ENCODE measurements at regions not wholly inside any gene's neighbourhood (a gene's known extent, or its start where the extent isn't known, plus 50 kb on each side); places are given as distances from the start of the nearest gene placed in this dataset.

DNA sequence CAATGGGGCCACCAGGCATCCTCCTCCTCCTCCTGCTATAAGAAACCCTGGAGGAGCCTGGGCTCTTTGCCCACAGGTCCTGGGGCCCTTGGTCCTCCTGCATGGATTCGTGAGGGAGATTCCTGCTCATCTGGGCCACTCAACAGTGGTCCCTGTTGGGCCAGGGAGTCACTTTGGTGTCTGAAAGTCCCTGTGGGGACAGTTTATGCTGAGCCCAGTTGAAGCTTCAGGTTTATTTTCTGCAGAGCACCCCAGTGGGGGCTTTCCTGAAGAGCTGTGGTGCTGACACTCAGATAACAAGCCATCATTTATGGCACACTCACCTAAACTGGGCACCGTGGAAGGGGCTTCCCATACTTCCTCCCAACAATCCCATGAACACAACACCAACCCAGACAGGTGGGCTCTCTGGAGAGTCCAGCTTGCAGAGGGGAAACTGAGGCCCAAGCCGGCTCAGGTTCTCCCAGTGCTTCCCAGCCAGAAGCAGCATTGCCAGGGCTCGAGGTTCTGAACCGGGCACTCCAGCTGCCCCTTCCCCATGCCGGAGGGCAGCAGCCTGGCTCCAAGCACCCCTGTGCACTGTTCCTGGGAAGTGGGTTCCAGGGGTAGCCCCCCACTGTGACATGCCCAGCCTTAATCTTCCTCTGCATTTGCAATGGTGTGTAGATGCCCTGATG, 91.3 kb downstream of the MYEOV start:
- no peaks in the 10 kb centered on the region for H3K4me1 ChIP-seq (ENCODE audit: insufficient read depth, low read length)
- DNase-seq (peak in 1 of 14 experiments; percentile 2), ATAC-seq (ENCODE audit: poor library complexity) (no peak)
- no peaks in the 10 kb centered on the region for H3K4me1 Mint-ChIP-seq (ENCODE audit: low read depth)
- H3K36me3 Mint-ChIP-seq (ENCODE audit: low read depth) = no peaks in the 10 kb centered on the region
- H3K27me3 Mint-ChIP-seq = no peaks in the 10 kb centered on the region
- no peak for TF ChIP-seq CTCF (IDR thresholded peaks at IDR 0.05)
- peaks cover 12 to 19% of the 10 kb centered on the region in 2 experiments for H3K9me3 ChIP-seq (ENCODE audit: control insufficient read depth in 1 of 2, insufficient read depth in 1 of 2, low read length in 2 of 2)
- ChIA-PET POLR2A (interaction anchor here (0.6 kb wide), 1 partner anchor 78 kb away, joined by 3 read pairs; no protein-coding TSS in a partner anchor), CTCF (no interaction called here)
- H3K9me3 Mint-ChIP-seq = no peaks in the 10 kb centered on the region
- intact Hi-C loops (cut with DNase I, micrococcal nuclease) = no loop called here
- no peaks in the 10 kb centered on the region for H3K27me3 ChIP-seq (ENCODE audit: control insufficient read depth in 1 of 2, insufficient read depth in 2 of 2, low read length in 2 of 2)
- no peak overlapping the region for H3K27ac Mint-ChIP-seq
- no peak overlapping the region for H3K4me3 Mint-ChIP-seq
- no peak overlapping the region for H3K27ac ChIP-seq (ENCODE audit: low read depth in 1 of 2, low read length in 2 of 2)
- H3K4me3 ChIP-seq (ENCODE audit: low read length) = no peak overlapping the region
- no peaks in the 10 kb centered on the region for H3K36me3 ChIP-seq (ENCODE audit: insufficient read depth, low read length)

DNA sequence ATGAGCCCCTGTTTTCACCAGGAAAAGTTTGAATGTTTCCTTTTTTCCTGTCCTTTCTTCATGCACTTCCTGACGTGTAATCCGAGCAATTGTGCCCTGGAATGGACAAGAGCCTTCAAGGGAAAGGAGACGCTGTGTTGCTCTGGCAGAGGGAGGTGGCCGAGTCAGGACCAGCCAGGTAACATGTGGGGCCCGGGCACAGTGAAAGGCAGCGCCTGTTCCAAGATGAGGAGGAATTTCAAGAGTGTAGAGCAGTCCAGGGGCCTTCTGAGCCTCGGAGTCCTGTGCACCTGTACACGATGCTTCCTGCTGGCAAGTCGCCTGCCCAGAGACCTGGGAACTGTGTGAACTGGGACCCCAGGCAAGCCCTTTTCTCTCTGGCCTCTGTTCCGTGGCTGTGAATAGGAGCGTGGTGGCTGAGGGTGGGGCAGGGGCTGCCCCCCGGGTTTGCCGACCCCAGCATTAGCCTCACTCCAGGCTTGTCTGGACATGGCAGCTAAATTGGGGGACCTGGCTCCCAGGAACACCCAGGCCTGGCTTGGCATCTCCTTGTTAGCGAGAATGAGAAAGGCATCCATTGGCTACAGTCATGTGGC, 92.0 kb downstream of the MYEOV start:
- Mint-ChIP-seq H3K27me3 (no peaks in the 10 kb centered on the region), H3K9me3 (no peaks in the 10 kb centered on the region), H3K4me1 (ENCODE audit: low read depth) (no peaks in the 10 kb centered on the region), H3K36me3 (ENCODE audit: low read depth) (no peaks in the 10 kb centered on the region), H3K27ac (no peak overlapping the region), H3K4me3 (no peak overlapping the region)
- H3K4me1 ChIP-seq (ENCODE audit: insufficient read depth, low read length) = no peaks in the 10 kb centered on the region
- CTCF ChIA-PET = no interaction called here
- POLR2A ChIA-PET = interaction anchor here (0.6 kb wide), 1 partner anchor 78 kb away, joined by 3 read pairs; no protein-coding TSS in a partner anchor
- ATAC-seq (ENCODE audit: poor library complexity) (no peak), DNase-seq (peak in 1 of 14 experiments; percentile 3)
- TF ChIP-seq CTCF (IDR thresholded peaks at IDR 0.05) = no peak
- H3K36me3 ChIP-seq (ENCODE audit: insufficient read depth, low read length) = no peaks in the 10 kb centered on the region
- H3K27me3 ChIP-seq (ENCODE audit: control insufficient read depth in 1 of 2, insufficient read depth in 2 of 2, low read length in 2 of 2) = no peaks in the 10 kb centered on the region
- H3K9me3 ChIP-seq (ENCODE audit: control insufficient read depth in 1 of 2, insufficient read depth in 1 of 2, low read length in 2 of 2) = peaks cover 12 to 19% of the 10 kb centered on the region in 2 experiments
- intact Hi-C loops (cut with DNase I, micrococcal nuclease) = no loop called here
- no peak overlapping the region for H3K4me3 ChIP-seq (ENCODE audit: low read length)
- no peak overlapping the region for H3K27ac ChIP-seq (ENCODE audit: low read depth in 1 of 2, low read length in 2 of 2)

DNA sequence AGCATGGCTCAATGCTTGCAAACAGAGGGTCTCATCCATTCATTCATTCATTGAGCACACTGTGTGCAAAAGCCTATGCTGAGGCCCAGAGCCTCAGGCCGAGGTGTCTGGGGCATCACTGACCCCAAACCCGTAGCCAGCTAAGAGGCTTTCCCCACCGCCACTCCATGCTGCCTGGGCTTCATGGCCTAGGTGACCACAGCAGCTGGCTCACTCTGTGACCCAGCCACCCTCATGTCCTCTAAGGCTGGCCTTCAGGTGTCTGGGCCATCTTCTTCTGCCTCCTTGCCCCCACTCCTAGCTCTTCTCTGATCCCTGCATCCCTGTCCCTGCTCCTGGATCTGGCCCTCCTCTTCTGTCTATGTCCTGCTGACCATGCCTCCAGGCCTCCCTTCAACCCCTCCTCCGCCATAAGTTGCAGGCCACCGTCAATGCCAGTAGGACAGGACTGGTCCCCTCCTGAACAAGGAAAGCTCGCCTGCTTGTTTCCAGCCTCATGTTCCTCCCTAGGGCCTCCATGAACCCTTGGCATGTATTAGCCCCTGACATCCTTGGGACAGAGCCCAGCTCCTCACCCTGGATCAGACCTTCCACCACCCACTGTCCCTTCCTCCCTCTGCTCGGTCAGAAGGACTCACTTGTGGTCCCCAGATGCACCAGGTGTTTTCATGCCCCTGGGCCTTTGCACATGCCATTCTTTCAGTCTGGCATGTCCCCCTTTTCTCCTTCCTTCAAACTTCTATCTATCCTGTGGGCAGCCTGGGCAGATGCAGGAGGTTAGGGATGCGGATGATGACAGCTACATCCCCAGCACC, 92.8 kb downstream of the MYEOV start:
- no peaks in the 10 kb centered on the region for H3K27me3 ChIP-seq (ENCODE audit: control insufficient read depth in 1 of 2, insufficient read depth in 2 of 2, low read length in 2 of 2)
- H3K36me3 Mint-ChIP-seq (ENCODE audit: low read depth) = no peaks in the 10 kb centered on the region
- no peak overlapping the region for H3K27ac Mint-ChIP-seq
- no peaks in the 10 kb centered on the region for H3K9me3 Mint-ChIP-seq
- DNase-seq (no peak), ATAC-seq (ENCODE audit: poor library complexity) (no peak)
- no peaks in the 10 kb centered on the region for H3K27me3 Mint-ChIP-seq
- H3K36me3 ChIP-seq (ENCODE audit: insufficient read depth, low read length) = no peaks in the 10 kb centered on the region
- POLR2A ChIA-PET = no interaction called here
- intact Hi-C loops (cut with DNase I, micrococcal nuclease) = no loop called here
- H3K4me3 Mint-ChIP-seq = no peak overlapping the region
- no peak overlapping the region for H3K27ac ChIP-seq (ENCODE audit: low read depth in 1 of 2, low read length in 2 of 2)
- no peaks in the 10 kb centered on the region for H3K4me1 Mint-ChIP-seq (ENCODE audit: low read depth)
- no peak for TF ChIP-seq CTCF (IDR thresholded peaks at IDR 0.05)
- H3K4me1 ChIP-seq (ENCODE audit: insufficient read depth, low read length) = no peaks in the 10 kb centered on the region
- H3K9me3 ChIP-seq (ENCODE audit: control insufficient read depth in 1 of 2, insufficient read depth in 1 of 2, low read length in 2 of 2) = peaks cover 12 to 22% of the 10 kb centered on the region in 2 experiments
- H3K4me3 ChIP-seq (ENCODE audit: low read length) = no peak overlapping the region
- CTCF ChIA-PET = no interaction called here
